Stimulated activated CD8-positive, alpha-beta memory T cell treated with anti-CD3 and anti-CD28 coated beads, Interleukin-4, amount 100 ng/mL, for 1 hour (primary cell): ENCODE measurements at regions not wholly inside any gene's neighbourhood (a gene's known extent, or its start where the extent isn't known, plus 50 kb on each side); places are given as distances from the start of the nearest gene placed in this dataset.

Experiments
- DNase-seq, 2 donors: peaks; one replicate each; pipeline ENCODE4 v3.0.0-alpha.2; 2020; ENCODE audit warnings: low read depth in 2 of 2, low spot score in 1 of 2

- no peak for DNase-seq
Measured at GRCh38 chr11:70782401-70782913, 384.1 kb downstream of the CTTN start.

GRCh38 chr11:70783356-70783755, 385.0 kb downstream of the CTTN start:
- DNase-seq: no peak

GRCh38 chr11:70783821-70784220, 385.5 kb downstream of the CTTN start:
- DNase-seq: no peak

GRCh38 chr11:70785372-70785771, 387.0 kb downstream of the CTTN start:
- no peak for DNase-seq

- DNase-seq: no peak
Measured at GRCh38 chr11:70786021-70786665, 387.8 kb downstream of the CTTN start.

GRCh38 chr11:70788248-70789022, 390.1 kb downstream of the CTTN start:
- no peak for DNase-seq

GRCh38 chr11:70790671-70791300, 392.5 kb downstream of the CTTN start:
- no peak for DNase-seq

- DNase-seq: no peak
Measured at GRCh38 chr11:70796648-70797227, 398.4 kb downstream of the CTTN start.

GRCh38 chr11:70798296-70798695, 400.0 kb downstream of the CTTN start:
- no peak for DNase-seq

- no peak for DNase-seq
Measured at GRCh38 chr11:70799386-70799785, 401.1 kb downstream of the CTTN start.

- DNase-seq: no peak
Measured at GRCh38 chr11:70802185-70802584, 403.9 kb downstream of the CTTN start.

- no peak for DNase-seq
Measured at GRCh38 chr11:70804139-70804837, 406.0 kb downstream of the CTTN start.

- no peak for DNase-seq
Measured at GRCh38 chr11:70805243-70805642, 406.9 kb downstream of the CTTN start.

- DNase-seq: no peak
Measured at GRCh38 chr11:70805971-70806370, 407.6 kb downstream of the CTTN start.

- DNase-seq: no peak
Measured at GRCh38 chr11:70806461-70807194, 408.3 kb downstream of the CTTN start.

- DNase-seq: no peak
Measured at GRCh38 chr11:70807195-70807543, 408.8 kb downstream of the CTTN start.

- no peak for DNase-seq
Measured at GRCh38 chr11:70808686-70809375, 410.5 kb downstream of the CTTN start.

GRCh38 chr11:70810133-70810532, 411.8 kb downstream of the CTTN start:
- DNase-seq: no peak

GRCh38 chr11:70810681-70811080, 412.4 kb downstream of the CTTN start:
- DNase-seq: no peak

- no peak for DNase-seq
Measured at GRCh38 chr11:70811483-70811882, 413.2 kb downstream of the CTTN start.
